HCT116 (cell line): ENCODE measurements at regions not wholly inside any gene's neighbourhood (a gene's known extent, or its start where the extent isn't known, plus 50 kb on each side); places are given as distances from the start of the nearest gene placed in this dataset.

Experiments
- ATAC-seq: fragments of 200-7000 bp; cut with Tn5 transposase; 2 replicates; pipeline ENCODE4 v1.9.1; 2020; ENCODE audit warnings: mild to moderate bottlenecking, moderate library complexity
- BruUV-seq: library from RNA; stranded (reverse); fragments of 400-500 nt; replicated peaks from 2 replicates; lab custom pipeline; 2021; lab: Mats Ljungman, UMichigan
- CTCF ChIA-PET: fragments of 300-600 bp; sonication (Branson Sonifier 250); formaldehyde crosslinking; loops from one replicate; lab custom pipeline; 2021; ENCODE audit warnings: antibody characterized with exemption; lab: Charles Lee
- POLR2A ChIA-PET: fragments of 300-600, 350-600 bp; sonication (Branson Sonifier 250); formaldehyde crosslinking; loops from one replicate; lab custom pipeline; 2021; ENCODE audit warnings: antibody characterized with exemption; lab: Charles Lee
- RAD21 ChIA-PET, 2 experiments: fragments of 300-600 bp; sonication (Branson Sonifier 250); formaldehyde crosslinking; loops; one replicate each; lab custom pipeline; 2023; ENCODE audit warnings: low total read pairs in 2 of 2; ENCODE audit not compliant: uncharacterized antibody in 2 of 2, unreplicated experiment in 2 of 2, low non-redundant PET in 1 of 2; lab: Charles Lee
- DNase-seq: peaks from one replicate; pipeline ENCODE4 v3.0.0-alpha.2; 2010; ENCODE audit warnings: low read depth, low spot score
- H2AFZ ChIP-seq: fragments of 200-600 bp; shearing (Covaris generic), sonication (generic); 2 replicates; pipeline ENCODE4 v1.6.1; 2017; ENCODE audit warnings: low read depth, mixed run types, mixed read lengths, antibody characterized with exemption, low read length; ENCODE audit not compliant: poor library complexity, severe bottlenecking
- H3K27ac ChIP-seq: 2 replicates; pipeline ENCODE4 v1.5.1; 2012; ENCODE audit warnings: low read depth, low read length
- H3K27me3 ChIP-seq: fragments of 200-600 bp; sonication (generic); 2 replicates; pipeline ENCODE4 v1.6.1; 2016; ENCODE audit warnings: mixed run types, low read length, mixed read lengths; ENCODE audit not compliant: insufficient read depth
- H3K36me3 ChIP-seq, 2 experiments: fragments of 200-500 bp in 1 of 2; fragments of 200-600 bp in 1 of 2; sonication (Bioruptor generic) in 1 of 2; sonication (generic) in 1 of 2; 2 replicates each; pipeline versions ENCODE4 v1.5.1 to v1.6.1; 2014 to 2016; ENCODE audit warnings: low read length in 2 of 2, inconsistent platforms in 1 of 2, mixed read lengths in 1 of 2, mixed run types in 1 of 2; ENCODE audit not compliant: insufficient read depth in 2 of 2, control insufficient read depth in 1 of 2
- H3K4me1 ChIP-seq, 2 experiments: fragments of 200-600 bp in 1 of 2; sonication (generic) in 1 of 2; 2 replicates each; pipeline versions ENCODE4 v1.5.1 to v1.6.1; 2012 to 2017; ENCODE audit warnings: low read length in 2 of 2, inconsistent platforms in 1 of 2, mild to moderate bottlenecking in 1 of 2, mixed read lengths in 1 of 2, mixed run types in 1 of 2, moderate library complexity in 1 of 2; ENCODE audit not compliant: insufficient read depth in 2 of 2, control insufficient read depth in 1 of 2
- H3K4me2 ChIP-seq: fragments of 200-600 bp; sonication (generic); 2 replicates; pipeline ENCODE4 v1.6.1; 2017; ENCODE audit warnings: mixed run types, low read length, mixed read lengths
- H3K4me3 ChIP-seq, 2 experiments: fragments of 200-600 bp in 1 of 2; sonication (generic) in 1 of 2; replicated peaks in 1 of 2; 2 replicates each; pipeline ENCODE4 v1.5.1; 2011 to 2016; ENCODE audit warnings: low read length in 2 of 2, control low read depth in 1 of 2, low read depth in 1 of 2, mild to moderate bottlenecking in 1 of 2, mixed read lengths in 1 of 2, mixed run types in 1 of 2
- H3K79me2 ChIP-seq: fragments of 200-600 bp; sonication (generic); 2 replicates; pipeline ENCODE4 v1.6.1; 2017; ENCODE audit warnings: mild to moderate bottlenecking, mixed run types, low read length, moderate library complexity, mixed read lengths; ENCODE audit not compliant: insufficient read depth
- H3K9ac ChIP-seq: fragments of 200-600 bp; sonication (generic); 2 replicates; pipeline ENCODE4 v1.6.1; 2016; ENCODE audit warnings: low read length, mixed read lengths
- H3K9me2 ChIP-seq: fragments of 200-600 bp; sonication (generic), shearing (Covaris generic); 2 replicates; pipeline ENCODE4 v1.6.1; 2017; ENCODE audit warnings: mixed run types, mild to moderate bottlenecking, moderate library complexity; ENCODE audit not compliant: insufficient read depth
- H3K9me3 ChIP-seq, 2 experiments: fragments of 200-500 bp in 1 of 2; fragments of 200-600 bp in 1 of 2; sonication (Bioruptor generic) in 1 of 2; sonication (generic) in 1 of 2; 2 replicates each; pipeline ENCODE4 v1.6.1; 2014 to 2017; ENCODE audit warnings: low read length in 2 of 2, mixed read lengths in 2 of 2, inconsistent platforms in 1 of 2, low read depth in 1 of 2, mild to moderate bottlenecking in 1 of 2, mixed run types in 1 of 2, moderate library complexity in 1 of 2; ENCODE audit not compliant: control insufficient read depth in 1 of 2, insufficient read depth in 1 of 2
- H4K20me1 ChIP-seq: fragments of 200-600 bp; sonication (generic), shearing (Covaris generic); 2 replicates; pipeline ENCODE4 v1.6.1; 2017; ENCODE audit warnings: mixed run types, mild to moderate bottlenecking, moderate library complexity; ENCODE audit not compliant: insufficient read depth
- EGR1 ChIP-seq: IDR thresholded peaks from 2 replicates; pipeline ENCODE4 v1.6.1; 2012; ENCODE audit warnings: low read depth
- MAX ChIP-seq: IDR thresholded peaks from 2 replicates; pipeline ENCODE4 v1.6.1; 2012
- POLR2A ChIP-seq: IDR thresholded peaks from 2 replicates; pipeline ENCODE4 v1.7.0; 2011; ENCODE audit warnings: borderline replicate concordance; ENCODE audit not compliant: insufficient read depth, insufficient read length; ENCODE audit errors: extremely low read depth
- POLR2AphosphoS5 ChIP-seq: IDR thresholded peaks from 2 replicates; pipeline ENCODE4 v1.6.1; 2011; ENCODE audit warnings: mild to moderate bottlenecking, low read depth, low read length, moderate library complexity
- SIN3A ChIP-seq: IDR thresholded peaks from 2 replicates; pipeline ENCODE4 v1.6.1; 2012; ENCODE audit warnings: low read depth
- SP1 ChIP-seq: IDR thresholded peaks from 2 replicates; pipeline ENCODE4 v1.6.1; 2012; ENCODE audit warnings: low read depth
- TCF7L2 ChIP-seq: IDR thresholded peaks from 2 replicates; pipeline ENCODE4 v1.7.0; 2011; ENCODE audit warnings: borderline replicate concordance, inconsistent platforms; ENCODE audit not compliant: insufficient read depth, insufficient read length; ENCODE audit errors: extremely low read depth
- YY1 ChIP-seq: IDR thresholded peaks from 2 replicates; pipeline ENCODE4 v1.6.1; 2011; ENCODE audit warnings: low read length, low read depth, moderate library complexity, mild to moderate bottlenecking; ENCODE audit not compliant: insufficient replicate concordance; ENCODE audit errors: extremely low read depth
- ZFX ChIP-seq: fragments of 450-650 bp; IDR thresholded peaks from 2 replicates; pipeline ENCODE4 v1.6.1; 2017
- intact Hi-C: fragments of 100-400 bp; cut with micrococcal nuclease; formaldehyde crosslinking; loops from 2 replicates; pipeline ENCODE4 v1.10.0; 2022
- TF ChIP-seq, protein P1 (sequence below), 3 experiments: fragments of 200-600 bp in 1 of 3; sonication (generic) in 1 of 3; IDR thresholded peaks in 2 of 3; conservative IDR thresholded peaks in 1 of 3; 2 replicates each; pipeline ENCODE4 v1.5.1; 2012 to 2017; ENCODE audit warnings: low read depth in 2 of 3, low read length in 2 of 3, antibody characterized with exemption in 1 of 3, borderline replicate concordance in 1 of 3, control low read depth in 1 of 3, mild to moderate bottlenecking in 1 of 3, mixed read lengths in 1 of 3, mixed run types in 1 of 3, moderate library complexity in 1 of 3; ENCODE audit not compliant: insufficient read depth in 1 of 3
- TF ChIP-seq, protein P2 (sequence below): IDR thresholded peaks from 2 replicates; pipeline ENCODE4 v1.6.1; 2012

DNA sequence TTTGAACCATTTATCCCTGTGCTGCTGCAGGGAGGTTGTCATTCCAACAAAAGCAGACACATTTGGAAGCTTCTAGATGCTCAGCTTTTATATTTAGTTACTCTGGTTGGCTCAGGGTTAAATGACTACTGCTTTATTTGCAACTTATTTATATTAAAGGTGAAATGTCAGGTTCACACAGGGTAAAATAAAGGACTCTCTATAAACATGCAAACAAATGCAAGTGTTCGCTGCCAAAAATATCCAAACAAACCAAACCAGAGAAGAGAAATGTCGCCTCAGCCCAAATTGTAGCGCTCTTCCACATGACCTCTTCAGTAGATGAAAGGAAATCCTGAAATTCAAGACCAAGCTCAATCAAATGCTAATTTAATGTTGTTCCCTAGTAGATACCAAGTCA lies 57.0 kb upstream of the LIFR start:
- Histone ChIP-seq H3K4me2 (no peak overlapping the region), H3K4me3 (no peak overlapping the region), H3K9me2 (no peaks in the 10 kb centered on the region), H3K9ac (no peak overlapping the region), H3K27ac (no peak overlapping the region), H2AFZ (peak overlapping the region; percentile 63), H3K79me2 (no peaks in the 10 kb centered on the region), H3K27me3 (no peaks in the 10 kb centered on the region), H3K36me3 (no peaks in the 10 kb centered on the region), H4K20me1 (no peaks in the 10 kb centered on the region), H3K9me3 (no peaks in the 10 kb centered on the region), H3K4me1 (peaks cover 11 to 13% of the 10 kb centered on the region in 2 experiments)
- intact Hi-C loops: no loop called here
- no TSS peak for BruUV-seq
- DNase-seq: no peak
- TF ChIP-seq SIN3A (no peak), POLR2A (no peak), SP1 (no peak)
- TF ChIP-seq, protein P1, sequence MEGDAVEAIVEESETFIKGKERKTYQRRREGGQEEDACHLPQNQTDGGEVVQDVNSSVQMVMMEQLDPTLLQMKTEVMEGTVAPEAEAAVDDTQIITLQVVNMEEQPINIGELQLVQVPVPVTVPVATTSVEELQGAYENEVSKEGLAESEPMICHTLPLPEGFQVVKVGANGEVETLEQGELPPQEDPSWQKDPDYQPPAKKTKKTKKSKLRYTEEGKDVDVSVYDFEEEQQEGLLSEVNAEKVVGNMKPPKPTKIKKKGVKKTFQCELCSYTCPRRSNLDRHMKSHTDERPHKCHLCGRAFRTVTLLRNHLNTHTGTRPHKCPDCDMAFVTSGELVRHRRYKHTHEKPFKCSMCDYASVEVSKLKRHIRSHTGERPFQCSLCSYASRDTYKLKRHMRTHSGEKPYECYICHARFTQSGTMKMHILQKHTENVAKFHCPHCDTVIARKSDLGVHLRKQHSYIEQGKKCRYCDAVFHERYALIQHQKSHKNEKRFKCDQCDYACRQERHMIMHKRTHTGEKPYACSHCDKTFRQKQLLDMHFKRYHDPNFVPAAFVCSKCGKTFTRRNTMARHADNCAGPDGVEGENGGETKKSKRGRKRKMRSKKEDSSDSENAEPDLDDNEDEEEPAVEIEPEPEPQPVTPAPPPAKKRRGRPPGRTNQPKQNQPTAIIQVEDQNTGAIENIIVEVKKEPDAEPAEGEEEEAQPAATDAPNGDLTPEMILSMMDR (IDR thresholded peaks at IDR 0.05 in 2 of 3, conservative IDR thresholded peaks at IDR 0.05 in 1 of 3; ENCODE audit: borderline replicate concordance in 1 of 3, insufficient read depth in 1 of 3, low read depth in 2 of 3, low read length in 2 of 3): no peak
- ATAC-seq: no peak
- CTCF ChIA-PET: no interaction called here
- POLR2A ChIA-PET: no interaction called here
- RAD21 ChIA-PET: no interaction called here

DNA sequence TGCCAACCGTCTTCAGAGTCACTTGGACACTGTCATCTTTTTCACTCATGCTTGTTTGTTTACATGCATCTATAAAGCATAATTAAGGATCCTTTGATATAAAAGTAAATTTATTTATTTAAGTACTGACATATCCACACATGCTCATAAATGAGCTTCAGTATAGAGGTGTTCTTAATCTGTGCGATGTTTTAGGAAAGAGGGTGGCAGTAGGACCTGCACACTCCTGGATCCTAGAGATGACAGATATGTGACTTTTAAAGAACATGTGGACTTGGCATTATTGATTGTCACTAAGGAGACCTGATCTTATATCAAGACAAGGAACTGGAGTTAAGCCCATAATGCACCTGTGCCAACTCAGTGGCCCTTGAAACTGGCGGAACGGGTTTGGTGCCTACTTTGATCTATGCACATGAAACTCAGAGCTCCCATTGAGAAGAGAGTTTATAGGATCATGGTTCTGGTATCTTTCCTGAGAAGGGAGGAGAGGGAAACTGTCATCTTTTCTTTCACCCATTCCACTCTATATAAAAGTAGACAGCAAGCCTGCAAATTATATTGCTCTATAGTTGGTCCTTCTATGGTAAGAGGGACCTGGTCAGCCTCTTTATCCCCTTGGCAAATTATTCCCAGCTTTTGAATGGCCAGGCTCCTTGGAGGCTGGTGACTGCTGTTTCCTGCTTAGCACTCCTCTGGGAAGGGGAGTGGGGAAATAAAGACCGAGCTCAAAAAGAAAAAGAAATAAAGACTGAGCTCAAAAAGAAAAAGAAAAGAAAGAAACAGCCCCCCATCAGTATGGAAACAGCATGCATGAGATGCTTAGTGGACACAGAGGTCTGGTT lies 57.8 kb upstream of the LIFR start:
- peak; percentile 28 for DNase-seq
- H3K27ac ChIP-seq: no peak overlapping the region
- intact Hi-C loops: no loop called here
- ChIA-PET RAD21 (no interaction called here), CTCF (no interaction called here), POLR2A (no interaction called here)
- no peaks in the 10 kb centered on the region for H3K9me3 ChIP-seq
- H3K27me3 ChIP-seq: no peaks in the 10 kb centered on the region
- no TSS peak for BruUV-seq
- H4K20me1 ChIP-seq: no peaks in the 10 kb centered on the region
- H3K4me2 ChIP-seq: peak overlapping the region; percentile 29
- H3K9me2 ChIP-seq: no peaks in the 10 kb centered on the region
- H3K4me3 ChIP-seq: no peak overlapping the region
- ATAC-seq: peak; percentile 70; the same call in 1 of the 2 replicates
- H3K9ac ChIP-seq: no peak overlapping the region
- H3K4me1 ChIP-seq: peaks cover 11 to 13% of the 10 kb centered on the region in 2 experiments
- no peaks in the 10 kb centered on the region for H3K36me3 ChIP-seq
- H2AFZ ChIP-seq: peak overlapping the region; percentile 63
- no peaks in the 10 kb centered on the region for H3K79me2 ChIP-seq
- TF ChIP-seq SP1 (peak; percentile 51; the same call in 1 of the 2 replicates), TCF7L2 (peak; percentile 40), MAX (no peak; the same call in 1 of the 2 replicates), SIN3A (0 out of 2 replicates have a peak, but pooled peaks have one; percentile 39), EGR1 (no peak), POLR2AphosphoS5 (no peak), ZFX (no peak), YY1 (no peak)
- TF ChIP-seq, protein P2, sequence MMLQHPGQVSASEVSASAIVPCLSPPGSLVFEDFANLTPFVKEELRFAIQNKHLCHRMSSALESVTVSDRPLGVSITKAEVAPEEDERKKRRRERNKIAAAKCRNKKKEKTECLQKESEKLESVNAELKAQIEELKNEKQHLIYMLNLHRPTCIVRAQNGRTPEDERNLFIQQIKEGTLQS: no peak
- TF ChIP-seq, protein P1 (IDR thresholded peaks at IDR 0.05 in 2 of 3, conservative IDR thresholded peaks at IDR 0.05 in 1 of 3; ENCODE audit: borderline replicate concordance in 1 of 3, insufficient read depth in 1 of 3, low read depth in 2 of 3, low read length in 2 of 3): no peak
